H9 (cell line): ENCODE measurements at regions not wholly inside any gene's neighbourhood (a gene's known extent, or its start where the extent isn't known, plus 50 kb on each side); places are given as distances from the start of the nearest gene placed in this dataset.

Experiments
- DNase-seq: peaks from one replicate; pipeline ENCODE4 v3.0.0-alpha.2; 2017
- H2AFZ ChIP-seq: one replicate; pipeline ENCODE4 v1.6.1; 2013; ENCODE audit warnings: mild to moderate bottlenecking, low read length, control low read depth, moderate library complexity
- H2AK5ac ChIP-seq: 2 replicates; pipeline ENCODE4 v1.6.1; 2013; ENCODE audit warnings: low read length, control low read depth, mixed read lengths; ENCODE audit not compliant: insufficient read length
- H2BK120ac ChIP-seq: one replicate; pipeline ENCODE4 v1.6.1; 2013; ENCODE audit warnings: low read depth, mild to moderate bottlenecking, low read length, control low read depth, inconsistent platforms; ENCODE audit not compliant: poor library complexity, severe bottlenecking
- H2BK12ac ChIP-seq: 2 replicates; pipeline ENCODE4 v1.6.1; 2013; ENCODE audit warnings: low read length, control low read depth, mixed read lengths, low read depth; ENCODE audit not compliant: insufficient read length
- H2BK15ac ChIP-seq: 2 replicates; pipeline ENCODE4 v1.6.1; 2013; ENCODE audit warnings: low read depth, low read length, control low read depth
- H2BK20ac ChIP-seq: one replicate; pipeline ENCODE4 v1.6.1; 2013; ENCODE audit warnings: low read depth, mild to moderate bottlenecking, low read length, control low read depth, inconsistent platforms; ENCODE audit not compliant: poor library complexity, severe bottlenecking
- H2BK5ac ChIP-seq: 2 replicates; pipeline ENCODE4 v1.6.1; 2013; ENCODE audit warnings: low read length, control low read depth, mixed read lengths; ENCODE audit not compliant: insufficient read length
- H3K14ac ChIP-seq: 2 replicates; pipeline ENCODE4 v1.6.1; 2013; ENCODE audit warnings: low read length, control low read depth; ENCODE audit not compliant: insufficient read depth
- H3K18ac ChIP-seq: 2 replicates; pipeline ENCODE4 v1.6.1; 2013; ENCODE audit warnings: low read depth, mild to moderate bottlenecking, mixed read lengths, low read length, control low read depth; ENCODE audit not compliant: insufficient read length
- H3K23ac ChIP-seq: 2 replicates; pipeline ENCODE4 v1.6.1; 2013; ENCODE audit warnings: low read length, control low read depth, mixed read lengths, low read depth; ENCODE audit not compliant: insufficient read length
- H3K23me2 ChIP-seq: 2 replicates; pipeline ENCODE4 v1.6.1; 2013; ENCODE audit warnings: low read depth, mild to moderate bottlenecking, mixed read lengths, low read length, control low read depth; ENCODE audit not compliant: insufficient read length, poor library complexity, severe bottlenecking
- H3K27ac ChIP-seq: 2 replicates; pipeline ENCODE4 v1.5.1; 2013; ENCODE audit warnings: low read length, control low read depth, mixed read lengths, low read depth; ENCODE audit not compliant: insufficient read length
- H3K27me3 ChIP-seq: 2 replicates; pipeline ENCODE4 v1.6.1; 2013; ENCODE audit warnings: low read length, control low read depth, inconsistent platforms; ENCODE audit not compliant: insufficient read depth
- H3K4ac ChIP-seq: 2 replicates; pipeline ENCODE4 v1.6.1; 2013; ENCODE audit warnings: low read depth, mild to moderate bottlenecking, control low read depth, inconsistent platforms, low read length, moderate library complexity
- H3K4me1 ChIP-seq: 2 replicates; pipeline ENCODE4 v1.6.1; 2013; ENCODE audit warnings: low read length, control low read depth, inconsistent platforms; ENCODE audit not compliant: insufficient read depth
- H3K4me2 ChIP-seq: 2 replicates; pipeline ENCODE4 v1.6.1; 2013; ENCODE audit warnings: low read length, control low read depth, mixed read lengths; ENCODE audit not compliant: insufficient read length, insufficient read depth
- H3K56ac ChIP-seq: 2 replicates; pipeline ENCODE4 v1.6.1; 2013; ENCODE audit warnings: low read depth, mild to moderate bottlenecking, mixed read lengths, low read length, control low read depth; ENCODE audit not compliant: insufficient read length
- H3K79me1 ChIP-seq: 2 replicates; pipeline ENCODE4 v1.6.1; 2013; ENCODE audit warnings: low read depth, mild to moderate bottlenecking, moderate library complexity, low read length, control low read depth, inconsistent platforms; ENCODE audit not compliant: insufficient read depth, poor library complexity, severe bottlenecking
- H3K79me2 ChIP-seq: 2 replicates; pipeline ENCODE4 v1.6.1; 2013; ENCODE audit warnings: low read length, control low read depth, inconsistent platforms; ENCODE audit not compliant: insufficient read depth
- H3K9ac ChIP-seq: 2 replicates; pipeline ENCODE4 v1.6.1; 2013; ENCODE audit warnings: low read length, control low read depth, mixed read lengths; ENCODE audit not compliant: insufficient read length; ENCODE audit errors: extremely low read depth
- H3K9me3 ChIP-seq: one replicate; pipeline ENCODE4 v1.6.1; 2013; ENCODE audit warnings: low read depth, low read length, inconsistent platforms; ENCODE audit not compliant: control insufficient read depth
- H3T11ph ChIP-seq: one replicate; pipeline ENCODE4 v1.6.1; 2013; ENCODE audit warnings: mild to moderate bottlenecking, low read length, control low read depth, inconsistent platforms
- H4K20me1 ChIP-seq: one replicate; pipeline ENCODE4 v1.6.1; 2013; ENCODE audit not compliant: control insufficient read depth, insufficient read length, insufficient read depth
- H4K5ac ChIP-seq: 2 replicates; pipeline ENCODE4 v1.6.1; 2013; ENCODE audit warnings: low read depth, mild to moderate bottlenecking, mixed read lengths, low read length, control low read depth; ENCODE audit not compliant: insufficient read length
- H4K8ac ChIP-seq: replicated peaks from 2 replicates; pipeline ENCODE4 v1.6.1; 2013; ENCODE audit warnings: low read length, control low read depth, mixed read lengths, low read depth; ENCODE audit not compliant: insufficient read length
- H4K91ac ChIP-seq: 2 replicates; pipeline ENCODE4 v1.6.1; 2013; ENCODE audit warnings: low read depth, mild to moderate bottlenecking, moderate library complexity, mixed read lengths, low read length, control low read depth; ENCODE audit not compliant: insufficient read length
- H3K27ac Mint-ChIP-seq, 3 experiments: 2 replicates in 2 of 3; 3 replicates in 1 of 3; pipeline ENCODE4 v1.8.0; 2020 to 2021; ENCODE audit warnings: mixed read lengths in 3 of 3, mild to moderate bottlenecking in 1 of 3, moderate library complexity in 1 of 3
- H3K27me3 Mint-ChIP-seq: 2 replicates; pipeline ENCODE4 v1.8.0; 2021; ENCODE audit warnings: low read depth, mild to moderate bottlenecking, moderate library complexity, mixed read lengths
- H3K36me3 Mint-ChIP-seq, 3 experiments: 2 replicates in 2 of 3; 3 replicates in 1 of 3; pipeline ENCODE4 v1.8.0; 2020 to 2021; ENCODE audit warnings: low read depth in 3 of 3, mixed read lengths in 3 of 3; ENCODE audit not compliant: insufficient read depth in 1 of 3
- H3K4me1 Mint-ChIP-seq, 2 experiments: 2 replicates each; pipeline ENCODE4 v1.8.0; 2020; ENCODE audit warnings: mixed read lengths in 2 of 2
- H3K4me3 Mint-ChIP-seq, 2 experiments: 2 replicates in 1 of 2; 3 replicates in 1 of 2; pipeline ENCODE4 v1.8.0; 2020 to 2021; ENCODE audit warnings: mild to moderate bottlenecking in 2 of 2, mixed read lengths in 2 of 2, moderate library complexity in 1 of 2
- H3K9me3 Mint-ChIP-seq, 2 experiments: 2 replicates in 1 of 2; 3 replicates in 1 of 2; pipeline ENCODE4 v1.8.0; 2020; ENCODE audit warnings: mild to moderate bottlenecking in 2 of 2, mixed read lengths in 2 of 2, moderate library complexity in 1 of 2
- CTCF ChIP-seq: fragments of 200-600 bp; sonication (generic); conservative IDR thresholded peaks from 3 replicates; pipeline ENCODE4 v1.8.0; 2021; ENCODE audit warnings: antibody characterized with exemption, mild to moderate bottlenecking
- WGBS: extraction: QIAGEN DNeasy Blood & Tissue Kit; methylation state at CpG from one replicate; pipeline ENCODE4 v1.1.7; 2013; ENCODE audit warnings: missing lambda C conversion rate, low lambda C conversion rate, mixed read lengths; ENCODE audit not compliant: insufficient read length; ENCODE audit errors: extremely low coverage; 5-methylcytosine and 5-hydroxymethylcytosine counted together

- peaks cover 12 to 14% of the 10 kb centered on the region in 2 experiments for H3K4me1 Mint-ChIP-seq
- H3K27ac ChIP-seq = no peak overlapping the region
- no peak overlapping the region for H2BK12ac ChIP-seq
- no peak overlapping the region for H2BK15ac ChIP-seq
- no peak overlapping the region for H3K18ac ChIP-seq
- H2BK5ac ChIP-seq = no peak overlapping the region
- H3K9me3 ChIP-seq = no peaks in the 10 kb centered on the region
- no peaks in the 10 kb centered on the region for H4K20me1 ChIP-seq
- H4K8ac ChIP-seq = no peak overlapping the region
- no peak overlapping the region for H3K27ac Mint-ChIP-seq
- H3K56ac ChIP-seq = no peak overlapping the region
- H3K79me1 ChIP-seq = no peaks in the 10 kb centered on the region
- no peak overlapping the region for H2BK120ac ChIP-seq
- no peak overlapping the region for H3T11ph ChIP-seq
- H3K9me3 Mint-ChIP-seq = no peaks in the 10 kb centered on the region
- no peak overlapping the region for H3K23ac ChIP-seq
- DNase-seq = no peak
- no peaks in the 10 kb centered on the region for H3K36me3 Mint-ChIP-seq
- no peak overlapping the region for H2BK20ac ChIP-seq
- no peak overlapping the region for H2AFZ ChIP-seq
- H3K4me3 Mint-ChIP-seq = no peak overlapping the region
- WGBS = no CpG with 5 or more reads among the region's 1 CpG
- H4K91ac ChIP-seq = no peak overlapping the region
- no peak for TF ChIP-seq CTCF
- no peak overlapping the region for H2AK5ac ChIP-seq
- peaks cover 1% of the 10 kb centered on the region; the same call in 1 of the 2 replicates for H3K79me2 ChIP-seq
- H3K14ac ChIP-seq = no peak overlapping the region
- no peak overlapping the region for H3K9ac ChIP-seq
- peaks cover 2% of the 10 kb centered on the region; the same call in 1 of the 2 replicates for H3K4me1 ChIP-seq
- H3K27me3 Mint-ChIP-seq = no peaks in the 10 kb centered on the region
- no peak overlapping the region for H3K4me2 ChIP-seq
- no peak overlapping the region for H4K5ac ChIP-seq
- no peaks in the 10 kb centered on the region for H3K23me2 ChIP-seq
- no peak overlapping the region for H3K4ac ChIP-seq
- H3K27me3 ChIP-seq = no peaks in the 10 kb centered on the region
Observed at GRCh38 chr6:149160943-149161342, 156.6 kb upstream of the TAB2 start.
